ENCODE measurements at regions not wholly inside any gene's neighbourhood (a gene's known extent, or its start where the extent isn't known, plus 50 kb on each side); places are given as distances from the start of the nearest gene placed in this dataset.

DNA sequence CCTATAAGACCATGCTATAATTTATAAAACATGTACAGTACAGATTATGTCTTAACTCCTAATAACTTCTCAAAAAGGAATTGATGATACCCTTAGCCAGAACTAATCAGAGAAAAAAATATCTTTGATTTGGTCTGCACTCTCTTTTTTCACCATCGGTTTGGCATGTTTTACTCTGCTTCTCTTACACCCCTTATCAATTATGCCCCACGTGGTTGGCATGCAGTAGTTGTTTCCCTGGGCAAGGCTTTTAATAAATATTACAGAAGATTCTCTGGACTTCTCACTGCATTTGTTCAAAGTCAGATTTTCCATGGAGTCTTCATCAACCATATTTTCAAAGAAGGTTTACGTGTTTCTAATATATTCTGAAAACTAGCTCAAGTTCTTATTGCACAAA, 167.4 kb upstream of the LRIG3 start:
- TF ChIP-seq, protein P1, sequence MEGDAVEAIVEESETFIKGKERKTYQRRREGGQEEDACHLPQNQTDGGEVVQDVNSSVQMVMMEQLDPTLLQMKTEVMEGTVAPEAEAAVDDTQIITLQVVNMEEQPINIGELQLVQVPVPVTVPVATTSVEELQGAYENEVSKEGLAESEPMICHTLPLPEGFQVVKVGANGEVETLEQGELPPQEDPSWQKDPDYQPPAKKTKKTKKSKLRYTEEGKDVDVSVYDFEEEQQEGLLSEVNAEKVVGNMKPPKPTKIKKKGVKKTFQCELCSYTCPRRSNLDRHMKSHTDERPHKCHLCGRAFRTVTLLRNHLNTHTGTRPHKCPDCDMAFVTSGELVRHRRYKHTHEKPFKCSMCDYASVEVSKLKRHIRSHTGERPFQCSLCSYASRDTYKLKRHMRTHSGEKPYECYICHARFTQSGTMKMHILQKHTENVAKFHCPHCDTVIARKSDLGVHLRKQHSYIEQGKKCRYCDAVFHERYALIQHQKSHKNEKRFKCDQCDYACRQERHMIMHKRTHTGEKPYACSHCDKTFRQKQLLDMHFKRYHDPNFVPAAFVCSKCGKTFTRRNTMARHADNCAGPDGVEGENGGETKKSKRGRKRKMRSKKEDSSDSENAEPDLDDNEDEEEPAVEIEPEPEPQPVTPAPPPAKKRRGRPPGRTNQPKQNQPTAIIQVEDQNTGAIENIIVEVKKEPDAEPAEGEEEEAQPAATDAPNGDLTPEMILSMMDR (IDR thresholded peaks at IDR 0.05): no peak
- TF ChIP-seq POLR2A (IDR thresholded peaks at IDR 0.05): no peak

All from esophagus squamous epithelium (tissue), 4 donors.